OCI-LY3 (cell line): ENCODE measurements at regions not wholly inside any gene's neighbourhood (a gene's known extent, or its start where the extent isn't known, plus 50 kb on each side); places are given as distances from the start of the nearest gene placed in this dataset.
"Not testable (repeated sequence)": the region's sequence is repeated elsewhere in the genome, so short reads cannot be mapped to it uniquely, and the experiment has no call there.

Experiments
- H2AFZ ChIP-seq: fragments of 200-600, 300-600 bp; shearing (Covaris generic); 2 replicates; pipeline ENCODE4 v1.6.0; 2014; ENCODE audit warnings: antibody characterized with exemption, low read depth, low read length
- H3K27ac ChIP-seq: fragments of 200-600, 300-600 bp; sonication (generic); 2 replicates; pipeline ENCODE4 v1.5.1; 2014; ENCODE audit warnings: mild to moderate bottlenecking, low read length, moderate library complexity, mixed read lengths
- H3K27me3 ChIP-seq: fragments of 200-600, 300-600 bp; sonication (generic); 2 replicates; pipeline ENCODE4 v1.6.1; 2014; ENCODE audit warnings: low read depth, low read length, mixed read lengths
- H3K36me3 ChIP-seq: fragments of 200-600, 300-600 bp; sonication (generic); replicated peaks from 2 replicates; pipeline ENCODE3; 2014; ENCODE audit warnings: low read depth, low read length, mixed read lengths
- H3K4me1 ChIP-seq: fragments of 300-600, 200-600 bp; sonication (generic); 2 replicates; pipeline ENCODE4 v1.6.1; 2014; ENCODE audit warnings: low read length, mixed read lengths
- H3K4me2 ChIP-seq: fragments of 200-600, 300-600 bp; sonication (generic); 2 replicates; pipeline ENCODE4 v1.6.1; 2014; ENCODE audit warnings: low read length, mixed read lengths
- H3K4me3 ChIP-seq: fragments of 300-600, 200-600 bp; sonication (generic); 2 replicates; pipeline ENCODE4 v1.5.1; 2014; ENCODE audit warnings: antibody characterized with exemption, mild to moderate bottlenecking, low read length, moderate library complexity
- H3K79me2 ChIP-seq: fragments of 300-600, 200-600 bp; shearing (Covaris generic); 2 replicates; pipeline ENCODE4 v1.6.1; 2014; ENCODE audit warnings: mild to moderate bottlenecking, low read length, mixed read lengths
- H3K9ac ChIP-seq: fragments of 300-600, 200-600 bp; shearing (Covaris generic); 2 replicates; pipeline ENCODE4 v1.6.0; 2014; ENCODE audit warnings: mild to moderate bottlenecking, low read length, moderate library complexity
- H3K9me3 ChIP-seq: fragments of 200-600, 300-600 bp; shearing (Covaris generic); 2 replicates; pipeline ENCODE4 v1.6.1; 2014; ENCODE audit warnings: low read length, mixed read lengths; ENCODE audit not compliant: insufficient read depth
- H4K20me1 ChIP-seq: fragments of 200-600, 300-600 bp; sonication (generic); 2 replicates; pipeline ENCODE4 v1.6.1; 2016; ENCODE audit warnings: low read length, mixed read lengths; ENCODE audit not compliant: insufficient read depth

- H3K9me3 ChIP-seq, H3K79me2 ChIP-seq, H3K36me3 ChIP-seq, H3K27me3 ChIP-seq, H3K9ac ChIP-seq, H3K4me2 ChIP-seq, H2AFZ ChIP-seq, H3K27ac ChIP-seq, H3K4me1 ChIP-seq, H3K4me3 ChIP-seq, H4K20me1 ChIP-seq: not testable (repeated sequence)
These were observed 508.2 kb downstream of the RPIA start for GRCh38 chr2:89199453-89200246.

- H3K27me3 ChIP-seq, H3K4me1 ChIP-seq, H3K27ac ChIP-seq, H3K9ac ChIP-seq, H3K4me2 ChIP-seq, H3K9me3 ChIP-seq, H3K36me3 ChIP-seq, H4K20me1 ChIP-seq, H2AFZ ChIP-seq, H3K79me2 ChIP-seq, H3K4me3 ChIP-seq: not testable (repeated sequence)
These were observed 508.7 kb downstream of the RPIA start for GRCh38 chr2:89200247-89200527.

GRCh38 chr2:89202518-89202917 lies 511.0 kb downstream of the RPIA start:
- H3K9me3 ChIP-seq, H3K4me1 ChIP-seq, H3K79me2 ChIP-seq, H3K27me3 ChIP-seq, H4K20me1 ChIP-seq, H2AFZ ChIP-seq, H3K4me2 ChIP-seq, H3K9ac ChIP-seq, H3K36me3 ChIP-seq, H3K27ac ChIP-seq, H3K4me3 ChIP-seq: not testable (repeated sequence)

GRCh38 chr2:89205153-89205552 lies 513.7 kb downstream of the RPIA start:
- not testable (repeated sequence) for H3K9ac ChIP-seq, H3K27ac ChIP-seq, H3K4me1 ChIP-seq, H3K79me2 ChIP-seq, H3K27me3 ChIP-seq, H4K20me1 ChIP-seq, H3K4me3 ChIP-seq, H3K36me3 ChIP-seq, H2AFZ ChIP-seq, H3K4me2 ChIP-seq, H3K9me3 ChIP-seq

GRCh38 chr2:89208144-89208932 lies 516.9 kb downstream of the RPIA start:
- H4K20me1 ChIP-seq, H3K27me3 ChIP-seq, H3K79me2 ChIP-seq, H3K4me2 ChIP-seq, H3K4me1 ChIP-seq, H2AFZ ChIP-seq, H3K4me3 ChIP-seq, H3K9ac ChIP-seq, H3K9me3 ChIP-seq, H3K36me3 ChIP-seq, H3K27ac ChIP-seq: not testable (repeated sequence)

GRCh38 chr2:89213151-89213550 lies 521.7 kb downstream of the RPIA start:
- not testable (repeated sequence) for H3K4me2 ChIP-seq, H3K27me3 ChIP-seq, H3K9me3 ChIP-seq, H3K79me2 ChIP-seq, H3K9ac ChIP-seq, H4K20me1 ChIP-seq, H3K4me1 ChIP-seq, H2AFZ ChIP-seq, H3K4me3 ChIP-seq, H3K27ac ChIP-seq, H3K36me3 ChIP-seq

GRCh38 chr2:89213811-89214210 lies 522.3 kb downstream of the RPIA start:
- not testable (repeated sequence) for H3K27me3 ChIP-seq, H3K36me3 ChIP-seq, H3K9me3 ChIP-seq, H3K79me2 ChIP-seq, H3K27ac ChIP-seq, H3K9ac ChIP-seq, H2AFZ ChIP-seq, H3K4me3 ChIP-seq, H4K20me1 ChIP-seq, H3K4me1 ChIP-seq, H3K4me2 ChIP-seq

- H3K4me1 ChIP-seq, H3K9me3 ChIP-seq, H3K79me2 ChIP-seq, H4K20me1 ChIP-seq, H3K27ac ChIP-seq, H3K36me3 ChIP-seq, H3K27me3 ChIP-seq, H3K9ac ChIP-seq, H3K4me2 ChIP-seq, H3K4me3 ChIP-seq, H2AFZ ChIP-seq: not testable (repeated sequence)
These were observed 530.0 kb downstream of the RPIA start for GRCh38 chr2:89221474-89221873.

GRCh38 chr2:89222063-89222732 lies 530.7 kb downstream of the RPIA start:
- H3K9ac ChIP-seq, H3K27ac ChIP-seq, H3K4me3 ChIP-seq, H3K4me1 ChIP-seq, H2AFZ ChIP-seq, H3K4me2 ChIP-seq, H4K20me1 ChIP-seq, H3K9me3 ChIP-seq, H3K79me2 ChIP-seq, H3K27me3 ChIP-seq, H3K36me3 ChIP-seq: not testable (repeated sequence)
